ENCODE measurements at regions not wholly inside any gene's neighbourhood (a gene's known extent, or its start where the extent isn't known, plus 50 kb on each side); places are given as distances from the start of the nearest gene placed in this dataset.
"Not testable (repeated sequence)": the region's sequence is repeated elsewhere in the genome, so short reads cannot be mapped to it uniquely, and the experiment has no call there.

- H3K4me3 ChIP-seq (ENCODE audit: low read length) = no peak overlapping the region
- Mint-ChIP-seq H3K36me3 (ENCODE audit: low read depth) (no peaks in the 10 kb centered on the region), H3K9me3 (peaks cover 2% of the 10 kb centered on the region), H3K4me1 (peaks cover 7% of the 10 kb centered on the region), H3K27me3 (ENCODE audit: insufficient read depth) (no peaks in the 10 kb centered on the region), H3K4me3 (no peak overlapping the region), H3K27ac (no peak overlapping the region)
- no peak overlapping the region for H3K9ac ChIP-seq (ENCODE audit: extremely low read depth, low read length, poor library complexity, severe bottlenecking)
- no peaks in the 10 kb centered on the region for H3K27me3 ChIP-seq (ENCODE audit: control insufficient read depth, insufficient read depth, low read length, poor library complexity, severe bottlenecking)
- H3K27ac ChIP-seq (ENCODE audit: low read depth, low read length) = no peak overlapping the region
- no peak for TF ChIP-seq CTCF (conservative IDR thresholded peaks at IDR 0.05)
- WGBS, 2 experiments (ENCODE audit: insufficient coverage in 1 of 2, insufficient read length in 1 of 2) = 89 to 94% methylated on average over 3 of the region's 3 CpGs
- H3K9me3 ChIP-seq (ENCODE audit: control insufficient read depth, low read length) = no peaks in the 10 kb centered on the region
- H3K4me1 ChIP-seq (ENCODE audit: control insufficient read depth, insufficient read depth, low read length) = no peaks in the 10 kb centered on the region
- DNase-seq = no peak
- no peaks in the 10 kb centered on the region for H3K36me3 ChIP-seq (ENCODE audit: control insufficient read depth, insufficient read depth, low read length)
Measured at GRCh38 chr15:91358405-91358804, 258.3 kb downstream of the SV2B start.

GRCh38 chr15:91361696-91362095 is 261.6 kb downstream of the SV2B start:
- H3K27ac Mint-ChIP-seq; H3K36me3 ChIP-seq (ENCODE audit: control insufficient read depth, insufficient read depth, low read length); H3K4me3 ChIP-seq (ENCODE audit: low read length); H3K9ac ChIP-seq (ENCODE audit: extremely low read depth, low read length, poor library complexity, severe bottlenecking); H3K4me1 Mint-ChIP-seq; H3K27me3 Mint-ChIP-seq (ENCODE audit: insufficient read depth); H3K27ac ChIP-seq (ENCODE audit: low read depth, low read length); DNase-seq; H3K4me1 ChIP-seq (ENCODE audit: control insufficient read depth, insufficient read depth, low read length); H3K36me3 Mint-ChIP-seq (ENCODE audit: low read depth); H3K9me3 Mint-ChIP-seq; H3K9me3 ChIP-seq (ENCODE audit: control insufficient read depth, low read length); H3K4me3 Mint-ChIP-seq; H3K27me3 ChIP-seq (ENCODE audit: control insufficient read depth, insufficient read depth, low read length, poor library complexity, severe bottlenecking): not testable (repeated sequence)
- 92 to 93% methylated on average over 2 to 3 of the region's 3 CpGs for WGBS, 2 experiments (ENCODE audit: insufficient coverage in 1 of 2, insufficient read length in 1 of 2)

- Histone ChIP-seq H3K9me3 (ENCODE audit: control insufficient read depth, low read length) (peaks cover 5% of the 10 kb centered on the region), H3K27ac (ENCODE audit: low read depth, low read length) (no peak overlapping the region), H3K4me3 (ENCODE audit: low read length) (no peak overlapping the region), H3K36me3 (ENCODE audit: control insufficient read depth, insufficient read depth, low read length) (no peaks in the 10 kb centered on the region), H3K27me3 (ENCODE audit: control insufficient read depth, insufficient read depth, low read length, poor library complexity, severe bottlenecking) (no peaks in the 10 kb centered on the region), H3K9ac (ENCODE audit: extremely low read depth, low read length, poor library complexity, severe bottlenecking) (no peak overlapping the region), H3K4me1 (ENCODE audit: control insufficient read depth, insufficient read depth, low read length) (no peaks in the 10 kb centered on the region)
- no peak overlapping the region for H3K4me3 Mint-ChIP-seq
- DNase-seq = no peak
- H3K9me3 Mint-ChIP-seq = peaks cover 14% of the 10 kb centered on the region
- WGBS, 2 experiments (ENCODE audit: insufficient coverage in 1 of 2, insufficient read length in 1 of 2) = 91 to 92% methylated on average over 3 to 6 of the region's 6 CpGs
- no peak overlapping the region for H3K27ac Mint-ChIP-seq
- H3K27me3 Mint-ChIP-seq (ENCODE audit: insufficient read depth) = no peaks in the 10 kb centered on the region
- H3K36me3 Mint-ChIP-seq (ENCODE audit: low read depth) = no peaks in the 10 kb centered on the region
- no peak for TF ChIP-seq CTCF (conservative IDR thresholded peaks at IDR 0.05)
- H3K4me1 Mint-ChIP-seq = peaks cover 8% of the 10 kb centered on the region
Measured at GRCh38 chr15:91366111-91366510, 266.1 kb downstream of the SV2B start.

- no peaks in the 10 kb centered on the region for H3K27me3 ChIP-seq (ENCODE audit: control insufficient read depth, insufficient read depth, low read length, poor library complexity, severe bottlenecking)
- no peak for DNase-seq
- no peaks in the 10 kb centered on the region for H3K4me1 ChIP-seq (ENCODE audit: control insufficient read depth, insufficient read depth, low read length)
- H3K4me3 Mint-ChIP-seq = no peak overlapping the region
- H3K9me3 ChIP-seq (ENCODE audit: control insufficient read depth, low read length) = peaks cover 15% of the 10 kb centered on the region
- 55 to 77% methylated on average over 5 to 9 of the region's 9 CpGs for WGBS, 2 experiments (ENCODE audit: insufficient coverage in 1 of 2, insufficient read length in 1 of 2)
- TF ChIP-seq CTCF (conservative IDR thresholded peaks at IDR 0.05) = no peak
- H3K36me3 Mint-ChIP-seq (ENCODE audit: low read depth) = no peaks in the 10 kb centered on the region
- peaks cover 8% of the 10 kb centered on the region for H3K4me1 Mint-ChIP-seq
- H3K27ac Mint-ChIP-seq = no peak overlapping the region
- no peaks in the 10 kb centered on the region for H3K36me3 ChIP-seq (ENCODE audit: control insufficient read depth, insufficient read depth, low read length)
- peaks cover 29% of the 10 kb centered on the region for H3K9me3 Mint-ChIP-seq
- H3K4me3 ChIP-seq (ENCODE audit: low read length) = no peak overlapping the region
- H3K9ac ChIP-seq (ENCODE audit: extremely low read depth, low read length, poor library complexity, severe bottlenecking) = no peak overlapping the region
- no peaks in the 10 kb centered on the region for H3K27me3 Mint-ChIP-seq (ENCODE audit: insufficient read depth)
- H3K27ac ChIP-seq (ENCODE audit: low read depth, low read length) = no peak overlapping the region
Measured at GRCh38 chr15:91368611-91369010, 268.6 kb downstream of the SV2B start.
